ENCODE measurements at regions not wholly inside any gene's neighbourhood (a gene's known extent, or its start where the extent isn't known, plus 50 kb on each side); places are given as distances from the start of the nearest gene placed in this dataset.

GRCh38 chr2:152875701-152876695 lies 157.6 kb downstream of the ARL6IP6 start:
- H3K36me3 Mint-ChIP-seq (ENCODE audit: low read depth), result no peaks in the 10 kb centered on the region
- no peaks in the 10 kb centered on the region for H3K9me3 Mint-ChIP-seq
- H3K27me3 Mint-ChIP-seq (ENCODE audit: insufficient read depth), result peaks cover 6% of the 10 kb centered on the region
- H3K4me3 Mint-ChIP-seq, result peak overlapping the region; percentile 8; the same call in 1 of the 2 replicates
- H3K4me1 Mint-ChIP-seq (ENCODE audit: low read depth), result peaks cover 38% of the 10 kb centered on the region
- no peak for TF ChIP-seq CTCF (IDR thresholded peaks at IDR 0.05)
- peak; percentile 21 for DNase-seq
- peak overlapping the region; percentile 83 for H3K27ac Mint-ChIP-seq

- peak overlapping the region; percentile 8; the same call in 1 of the 2 replicates for H3K4me3 Mint-ChIP-seq
- DNase-seq, result peak; percentile 5
- H3K36me3 Mint-ChIP-seq (ENCODE audit: low read depth), result no peaks in the 10 kb centered on the region
- peaks cover 6% of the 10 kb centered on the region for H3K27me3 Mint-ChIP-seq (ENCODE audit: insufficient read depth)
- peaks cover 40% of the 10 kb centered on the region for H3K4me1 Mint-ChIP-seq (ENCODE audit: low read depth)
- no peak for TF ChIP-seq CTCF (IDR thresholded peaks at IDR 0.05)
- no peaks in the 10 kb centered on the region for H3K9me3 Mint-ChIP-seq
- H3K27ac Mint-ChIP-seq, result peak overlapping the region; percentile 83
Measured at GRCh38 chr2:152874955-152875354, 156.5 kb downstream of the ARL6IP6 start.

- DNase-seq, result no peak
- no peaks in the 10 kb centered on the region for H3K9me3 Mint-ChIP-seq
- H3K27me3 Mint-ChIP-seq (ENCODE audit: insufficient read depth), result no peaks in the 10 kb centered on the region
- no peak overlapping the region for H3K4me3 Mint-ChIP-seq
- TF ChIP-seq CTCF (IDR thresholded peaks at IDR 0.05), result no peak
- no peaks in the 10 kb centered on the region for H3K36me3 Mint-ChIP-seq (ENCODE audit: low read depth)
- H3K27ac Mint-ChIP-seq, result no peak overlapping the region
- H3K4me1 Mint-ChIP-seq (ENCODE audit: low read depth), result peaks cover 26% of the 10 kb centered on the region
Measured at GRCh38 chr2:152870239-152870638, 151.8 kb downstream of the ARL6IP6 start.

GRCh38 chr2:152867397-152867796 lies 149.0 kb downstream of the ARL6IP6 start:
- TF ChIP-seq CTCF (IDR thresholded peaks at IDR 0.05), result no peak
- Mint-ChIP-seq H3K4me3 (no peak overlapping the region), H3K9me3 (peaks cover 10% of the 10 kb centered on the region; the same call in 1 of the 2 replicates), H3K4me1 (ENCODE audit: low read depth) (peaks cover 23% of the 10 kb centered on the region; the same call in 1 of the 2 replicates), H3K27ac (no peak overlapping the region), H3K36me3 (ENCODE audit: low read depth) (peaks cover 12% of the 10 kb centered on the region; the same call in 1 of the 2 replicates), H3K27me3 (ENCODE audit: insufficient read depth) (no peaks in the 10 kb centered on the region)
- no peak for DNase-seq

GRCh38 chr2:152864601-152865149 lies 146.3 kb downstream of the ARL6IP6 start:
- no peak for DNase-seq
- peaks cover 17% of the 10 kb centered on the region; the same call in 1 of the 2 replicates for H3K9me3 Mint-ChIP-seq
- no peak for TF ChIP-seq CTCF (IDR thresholded peaks at IDR 0.05)
- peak overlapping the region; percentile 56; the same call in 1 of the 2 replicates for H3K27ac Mint-ChIP-seq
- H3K4me3 Mint-ChIP-seq, result peak overlapping the region; percentile 75; the same call in 1 of the 2 replicates
- peaks cover 34% of the 10 kb centered on the region for H3K4me1 Mint-ChIP-seq (ENCODE audit: low read depth)
- peaks cover 2% of the 10 kb centered on the region; the same call in 1 of the 2 replicates for H3K27me3 Mint-ChIP-seq (ENCODE audit: insufficient read depth)
- peaks cover 21% of the 10 kb centered on the region; the same call in 1 of the 2 replicates for H3K36me3 Mint-ChIP-seq (ENCODE audit: low read depth)

Data from HFFc6 (cell line).